ENCODE measurements at regions not wholly inside any gene's neighbourhood (a gene's known extent, or its start where the extent isn't known, plus 50 kb on each side); places are given as distances from the start of the nearest gene placed in this dataset.
"Not testable (repeated sequence)": the region's sequence is repeated elsewhere in the genome, so short reads cannot be mapped to it uniquely, and the experiment has no call there.

DNA sequence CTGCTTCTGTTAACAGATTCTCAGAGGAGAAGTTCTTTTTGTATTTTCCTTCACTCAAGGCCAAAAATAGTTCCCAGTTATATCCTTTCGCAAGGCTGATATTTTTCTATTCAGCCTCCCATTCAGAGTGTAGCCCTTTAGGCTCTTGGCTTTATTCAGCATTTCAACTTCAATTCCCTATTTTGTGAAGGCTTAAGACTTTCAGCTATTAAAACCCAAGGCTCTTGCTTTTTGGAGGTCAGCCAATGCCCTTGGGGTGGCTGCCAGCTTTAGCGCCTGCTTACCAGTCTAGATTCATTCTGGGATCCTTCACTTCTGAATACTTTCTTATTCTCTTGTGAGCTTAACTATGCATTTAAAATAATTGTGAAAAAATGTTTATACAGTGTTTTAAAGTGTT is 57.3 kb upstream of the ADGRA3 start:
- no peak for DNase-seq (ENCODE audit: low read depth)

DNA sequence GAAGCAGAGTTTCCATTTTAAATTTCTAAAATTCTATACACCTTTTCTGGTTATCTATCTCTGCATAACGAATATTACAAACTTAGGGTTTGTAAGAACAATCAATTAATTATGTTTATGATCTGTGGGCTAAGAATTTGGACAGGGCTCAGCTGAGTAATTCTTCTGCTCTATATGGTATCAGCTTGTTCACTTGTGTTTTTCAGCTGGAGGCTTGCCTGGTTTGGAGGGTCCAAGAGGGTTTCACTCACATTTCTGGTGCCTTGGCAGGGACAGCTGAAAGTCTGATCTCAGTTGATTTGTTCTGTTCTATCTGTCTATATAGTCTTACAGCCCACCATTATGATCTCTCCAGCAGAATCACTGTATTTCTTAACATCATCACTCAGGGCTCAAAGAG is 57.8 kb upstream of the ADGRA3 start:
- no peak for DNase-seq (ENCODE audit: low read depth)

- no peak for DNase-seq (ENCODE audit: low read depth)
Observed at GRCh38 chr4:22574424-22574823, 58.6 kb upstream of the ADGRA3 start.

DNA sequence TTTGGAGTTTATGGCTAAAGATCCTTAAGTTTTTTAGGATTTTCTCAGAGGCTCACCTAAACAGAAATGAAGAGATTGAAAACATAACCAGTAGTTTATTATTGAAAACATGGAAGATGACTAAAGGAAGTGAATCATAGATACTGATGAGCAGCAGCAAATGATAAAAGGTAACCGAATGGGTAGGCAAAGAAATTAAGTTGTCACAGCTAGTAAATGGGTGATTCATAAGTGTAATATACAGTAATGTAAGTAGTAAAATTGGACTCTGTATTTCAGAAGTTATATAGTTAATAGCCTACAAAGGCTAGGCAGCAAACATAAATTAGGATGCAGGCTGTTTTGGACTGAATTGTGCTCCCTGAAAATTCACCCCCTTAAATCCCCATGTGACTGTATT is 59.0 kb upstream of the ADGRA3 start:
- no peak for DNase-seq (ENCODE audit: low read depth)

GRCh38 chr4:22587253-22587652 is 71.4 kb upstream of the ADGRA3 start:
- no peak for DNase-seq (ENCODE audit: low read depth)

DNA sequence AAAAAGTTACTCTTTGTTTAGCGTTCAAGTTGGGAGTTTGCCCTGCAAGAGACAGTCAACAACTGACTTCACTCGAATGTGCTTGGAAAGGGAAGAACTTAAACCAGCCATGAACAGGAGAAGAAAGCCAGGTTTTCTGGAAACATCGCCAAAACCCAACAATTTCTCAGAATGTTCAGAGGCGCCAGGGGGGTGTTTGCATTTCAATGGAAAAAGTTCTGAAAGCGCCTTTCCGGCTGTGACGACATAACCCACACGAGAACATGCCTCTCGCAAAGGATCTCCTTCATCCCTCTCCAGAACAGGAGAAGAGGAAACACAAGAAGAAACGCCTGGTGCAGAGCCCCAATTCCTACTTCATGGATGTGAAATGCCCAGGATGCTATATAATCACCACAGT is 78.1 kb upstream of the ADGRA3 start:
- DNase-seq (ENCODE audit: low read depth), result no peak

DNA sequence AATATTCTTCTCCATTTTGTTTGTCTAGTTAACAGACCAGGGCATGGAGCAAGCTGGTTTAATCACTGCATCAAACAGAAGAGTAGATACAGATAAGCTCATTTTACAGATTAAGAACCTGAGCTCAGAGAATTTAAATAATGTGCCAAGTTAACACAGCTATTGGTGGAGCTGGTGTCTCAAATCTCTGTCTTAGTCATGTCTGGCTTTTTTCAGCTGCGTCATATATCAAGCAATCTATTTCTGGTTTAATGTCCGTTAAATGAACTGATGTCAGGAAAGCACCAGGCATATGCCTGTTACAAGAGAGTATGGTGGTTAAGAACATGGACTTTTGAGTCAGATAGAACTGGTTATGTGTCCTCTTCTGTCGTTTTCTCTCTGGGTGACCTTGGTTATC is 79.8 kb upstream of the ADGRA3 start:
- no peak for DNase-seq (ENCODE audit: low read depth)

DNA sequence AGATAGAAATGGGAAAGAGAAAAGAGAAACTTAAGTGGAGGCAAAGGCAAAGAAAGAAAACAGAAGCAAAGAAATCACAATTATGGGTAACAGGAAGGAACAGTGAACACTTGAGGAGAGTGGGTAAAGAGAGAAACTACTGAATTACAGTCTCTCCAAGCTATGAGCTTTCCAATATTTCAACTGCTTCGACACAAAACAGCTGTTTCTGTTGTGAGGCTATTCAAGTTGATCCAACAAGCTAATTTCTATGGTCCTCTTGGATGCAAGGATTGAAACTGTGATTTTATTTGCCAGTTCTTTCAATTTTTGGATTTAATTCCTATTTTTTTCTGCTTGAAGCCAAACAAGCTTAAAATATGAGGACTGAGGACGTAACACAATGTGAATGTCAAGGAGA is 80.5 kb upstream of the ADGRA3 start:
- DNase-seq (ENCODE audit: low read depth), result no peak

DNA sequence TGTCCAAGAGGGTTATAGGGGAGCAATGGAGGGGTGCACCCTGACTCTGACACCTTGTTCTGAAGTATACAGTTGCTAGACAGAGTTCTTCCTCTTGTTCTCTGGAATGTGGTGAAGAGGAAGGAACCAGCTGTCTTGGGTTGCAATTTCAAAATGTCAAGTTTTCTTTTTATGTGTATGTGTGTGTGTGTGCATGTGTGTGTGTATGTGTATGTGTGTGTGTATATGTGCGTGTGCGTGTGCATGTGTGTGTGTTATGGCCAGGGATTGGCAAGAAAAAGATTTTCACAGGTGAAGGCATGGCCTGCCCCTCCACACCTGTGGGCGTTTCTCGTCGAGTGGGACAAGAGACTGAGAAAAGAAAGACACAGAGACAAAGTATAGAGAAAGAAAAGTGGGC is 81.6 kb upstream of the ADGRA3 start:
- DNase-seq (ENCODE audit: low read depth), result no peak

GRCh38 chr4:22598113-22599047 is 82.5 kb upstream of the ADGRA3 start:
- not testable (repeated sequence) for DNase-seq (ENCODE audit: low read depth)

GRCh38 chr4:22599228-22599928 is 83.5 kb upstream of the ADGRA3 start:
- not testable (repeated sequence) for DNase-seq (ENCODE audit: low read depth)

- DNase-seq (ENCODE audit: low read depth), result not testable (repeated sequence)
Observed at GRCh38 chr4:22599929-22600432, 84.1 kb upstream of the ADGRA3 start.

DNA sequence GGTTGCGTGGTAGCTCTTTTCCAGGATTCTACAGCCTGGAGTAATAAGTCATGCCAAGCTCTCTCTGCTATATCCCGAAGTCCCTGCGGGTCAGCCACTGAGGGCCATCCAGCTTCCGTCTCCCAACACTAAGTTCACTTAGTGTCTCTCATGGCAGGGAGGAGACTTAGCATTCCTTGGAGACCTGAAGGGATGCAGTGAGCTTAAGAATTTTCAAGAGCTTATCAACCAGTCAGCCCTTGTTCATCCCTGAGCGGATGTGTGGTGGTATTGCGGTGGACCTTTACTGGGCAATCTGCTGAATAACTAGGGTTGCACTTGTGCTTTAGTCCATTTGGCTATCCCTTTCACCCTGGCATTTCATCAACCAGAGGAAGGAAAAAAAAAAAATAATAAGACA is 85.8 kb upstream of the ADGRA3 start:
- DNase-seq (ENCODE audit: low read depth), result not testable (repeated sequence)

- DNase-seq (ENCODE audit: low read depth), result peak; percentile 6
Observed at GRCh38 chr4:22607382-22607781, 85.4 kb upstream of the GBA3 start.

GRCh38 chr4:22609951-22610525 is 82.7 kb upstream of the GBA3 start:
- DNase-seq (ENCODE audit: low read depth), result not testable (repeated sequence)

DNA sequence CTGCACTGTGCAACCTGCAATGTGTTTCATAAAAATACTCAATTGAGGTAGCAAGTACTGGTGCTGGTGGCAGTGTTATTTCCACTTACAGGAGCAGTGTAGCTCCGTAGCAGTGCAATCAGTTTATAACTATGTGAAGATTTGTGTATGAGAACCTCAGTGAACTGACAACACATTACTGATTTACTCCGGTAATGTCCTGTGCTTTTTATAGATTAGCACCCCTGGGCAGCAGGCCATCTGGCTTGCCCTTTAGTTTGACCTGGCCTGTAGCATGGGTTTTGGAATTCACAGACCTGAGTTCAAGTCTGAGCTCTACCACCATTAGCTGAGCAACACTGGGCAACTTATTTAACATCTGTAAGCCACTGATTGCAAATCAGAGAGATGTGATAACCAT is 78.6 kb upstream of the GBA3 start:
- DNase-seq (ENCODE audit: low read depth), result no peak

GRCh38 chr4:22616516-22616915 is 76.2 kb upstream of the GBA3 start:
- DNase-seq (ENCODE audit: low read depth), result no peak

DNA sequence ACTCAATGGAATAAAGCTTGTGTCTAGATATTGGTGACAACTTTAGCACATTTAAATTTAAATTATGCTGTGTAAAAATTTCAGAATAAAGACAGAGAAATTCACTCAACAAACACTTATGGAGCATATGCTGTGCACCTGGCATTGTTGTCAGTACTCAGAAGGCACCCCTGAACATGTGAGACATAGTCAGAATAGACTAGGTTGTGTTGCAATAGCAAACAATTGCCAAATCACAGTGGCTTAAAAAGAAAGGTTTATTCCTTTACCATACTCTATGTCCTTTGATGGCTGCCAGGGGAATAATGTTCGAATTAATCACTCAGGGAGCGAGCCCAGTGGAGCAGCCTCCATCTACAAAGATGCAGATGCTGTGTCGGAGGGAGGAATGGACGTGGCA is 72.6 kb upstream of the GBA3 start:
- not testable (repeated sequence) for DNase-seq (ENCODE audit: low read depth)

- DNase-seq (ENCODE audit: low read depth), result not testable (repeated sequence)
Observed at GRCh38 chr4:22621970-22622369, 70.8 kb upstream of the GBA3 start.

GRCh38 chr4:22624002-22624401 is 68.7 kb upstream of the GBA3 start:
- not testable (repeated sequence) for DNase-seq (ENCODE audit: low read depth)

DNA sequence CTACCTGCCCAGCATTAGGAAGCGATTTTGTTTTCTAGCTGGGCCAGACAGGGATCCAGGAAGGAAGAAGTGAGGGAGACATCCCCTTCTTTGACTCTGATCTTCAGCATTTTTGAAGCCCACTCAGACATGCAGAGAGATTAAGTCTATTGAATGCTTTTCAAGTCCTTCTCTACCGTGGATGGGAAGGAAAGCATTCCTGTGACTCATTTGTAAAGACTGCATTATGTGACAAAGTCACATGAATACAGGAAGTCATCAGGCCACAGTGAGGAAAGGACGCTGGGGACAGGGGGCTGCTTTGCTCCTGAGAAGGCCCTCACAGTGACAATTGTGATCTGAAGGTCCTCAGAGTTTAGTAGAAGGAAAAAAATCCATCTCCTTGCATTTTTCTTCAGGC is 67.4 kb upstream of the GBA3 start:
- no peak for DNase-seq (ENCODE audit: low read depth)

- not testable (repeated sequence) for DNase-seq (ENCODE audit: low read depth)
Observed at GRCh38 chr4:22627851-22628250, 64.9 kb upstream of the GBA3 start.
